Loucy (cell line): ENCODE measurements at regions not wholly inside any gene's neighbourhood (a gene's known extent, or its start where the extent isn't known, plus 50 kb on each side); places are given as distances from the start of the nearest gene placed in this dataset.

Experiments used
- EZH2phosphoT487 ChIP-seq: fragments of 200-600 bp; IDR thresholded peaks from 2 replicates; pipeline ENCODE4 v1.6.1; 2018; ENCODE audit warnings: antibody characterized with exemption, mild to moderate bottlenecking, moderate library complexity, borderline replicate concordance
- TF ChIP-seq, protein P1 (sequence below): fragments of 200-600 bp; sonication (generic); conservative IDR thresholded peaks from 2 replicates; pipeline ENCODE4 v1.5.1; 2014; ENCODE audit warnings: mild to moderate bottlenecking, antibody characterized with exemption, low read length

DNA sequence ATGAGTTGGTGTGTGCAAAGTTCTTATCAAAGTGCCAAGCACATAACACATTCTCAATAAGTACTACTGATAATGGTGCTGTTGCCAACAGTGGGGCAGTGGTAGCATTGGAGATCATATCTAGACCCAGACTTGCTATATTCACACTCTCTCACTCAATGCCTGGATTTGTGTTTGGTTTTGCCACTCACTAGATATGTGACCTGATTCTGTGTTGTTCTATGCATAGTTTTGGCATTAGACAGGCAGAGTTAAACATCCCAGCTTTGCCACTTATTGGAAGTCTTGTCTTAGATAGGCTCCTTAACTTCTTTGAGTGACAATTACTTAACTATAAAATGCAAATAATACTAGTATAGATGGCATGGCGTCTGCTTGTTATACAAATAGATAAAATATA is 642.6 kb upstream of the CCDC179 start:
- TF ChIP-seq, protein P1, sequence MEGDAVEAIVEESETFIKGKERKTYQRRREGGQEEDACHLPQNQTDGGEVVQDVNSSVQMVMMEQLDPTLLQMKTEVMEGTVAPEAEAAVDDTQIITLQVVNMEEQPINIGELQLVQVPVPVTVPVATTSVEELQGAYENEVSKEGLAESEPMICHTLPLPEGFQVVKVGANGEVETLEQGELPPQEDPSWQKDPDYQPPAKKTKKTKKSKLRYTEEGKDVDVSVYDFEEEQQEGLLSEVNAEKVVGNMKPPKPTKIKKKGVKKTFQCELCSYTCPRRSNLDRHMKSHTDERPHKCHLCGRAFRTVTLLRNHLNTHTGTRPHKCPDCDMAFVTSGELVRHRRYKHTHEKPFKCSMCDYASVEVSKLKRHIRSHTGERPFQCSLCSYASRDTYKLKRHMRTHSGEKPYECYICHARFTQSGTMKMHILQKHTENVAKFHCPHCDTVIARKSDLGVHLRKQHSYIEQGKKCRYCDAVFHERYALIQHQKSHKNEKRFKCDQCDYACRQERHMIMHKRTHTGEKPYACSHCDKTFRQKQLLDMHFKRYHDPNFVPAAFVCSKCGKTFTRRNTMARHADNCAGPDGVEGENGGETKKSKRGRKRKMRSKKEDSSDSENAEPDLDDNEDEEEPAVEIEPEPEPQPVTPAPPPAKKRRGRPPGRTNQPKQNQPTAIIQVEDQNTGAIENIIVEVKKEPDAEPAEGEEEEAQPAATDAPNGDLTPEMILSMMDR: no peak
- TF ChIP-seq EZH2phosphoT487: no peak
